GM23248 (cell line): ENCODE measurements at regions not wholly inside any gene's neighbourhood (a gene's known extent, or its start where the extent isn't known, plus 50 kb on each side); places are given as distances from the start of the nearest gene placed in this dataset.

Experiments used
- EZH2 ChIP-seq: fragments of 200-600 bp; sonication (generic); IDR thresholded peaks from 2 replicates; pipeline ENCODE4 v1.6.1; 2018; ENCODE audit warnings: antibody characterized with exemption, mild to moderate bottlenecking; ENCODE audit not compliant: insufficient read depth, poor library complexity, severe bottlenecking
- EZH2phosphoT487 ChIP-seq: fragments of 200-600 bp; sonication (generic); IDR thresholded peaks from 2 replicates; pipeline ENCODE4 v1.6.1; 2018; ENCODE audit warnings: antibody characterized with exemption, moderate library complexity, mild to moderate bottlenecking, low read depth; ENCODE audit not compliant: insufficient read depth

GRCh38 chr5:143554918-143555477 is 151.5 kb upstream of the NR3C1 start:
- TF ChIP-seq EZH2, result no peak
- no peak for TF ChIP-seq EZH2phosphoT487
